NCI-H1436 treated with DMSO at 0.1 percent for 48 hours (cell line): ENCODE measurements at regions not wholly inside any gene's neighbourhood (a gene's known extent, or its start where the extent isn't known, plus 50 kb on each side); places are given as distances from the start of the nearest gene placed in this dataset.

ENCODE experiments used
- DNase-seq: peaks from one replicate; lab custom pipeline; 2025; lab: John Stamatoyannopoulos, UW

GRCh38 chr14:28690029-28690692 is 76.4 kb upstream of the FOXG1 start:
- no peak for DNase-seq

- no peak for DNase-seq
These were observed 71.5 kb upstream of the FOXG1 start for GRCh38 chr14:28695109-28695508.

- no peak for DNase-seq
These were observed 64.9 kb upstream of the FOXG1 start for GRCh38 chr14:28701733-28702132.

GRCh38 chr14:28703482-28703881 is 63.1 kb upstream of the FOXG1 start:
- DNase-seq = no peak

- no peak for DNase-seq
These were observed 62.4 kb upstream of the FOXG1 start for GRCh38 chr14:28704153-28704552.

- DNase-seq = no peak
These were observed 58.8 kb upstream of the FOXG1 start for GRCh38 chr14:28707814-28708213.

- DNase-seq = no peak
These were observed 56.8 kb upstream of the FOXG1 start for GRCh38 chr14:28709571-28710305.
